HepG2 (cell line): ENCODE measurements at regions not wholly inside any gene's neighbourhood (a gene's known extent, or its start where the extent isn't known, plus 50 kb on each side); places are given as distances from the start of the nearest gene placed in this dataset.

ENCODE experiments used
- HNRNPH1 ChIP-seq: fragments of 200-400 bp; formaldehyde crosslinking; optimal IDR thresholded peaks from 2 replicates; pipeline ENCODE3; 2017; ENCODE audit warnings: mild to moderate bottlenecking, low read depth, low read length
- IRX3 ChIP-seq: sonication (generic); formaldehyde crosslinking; IDR thresholded peaks from 2 replicates; pipeline ENCODE4 v1.8.1; 2023; ENCODE audit warnings: mild to moderate bottlenecking, low read depth, missing genetic modification reagents, borderline replicate concordance
- JUNB ChIP-seq: sonication (generic); formaldehyde crosslinking; IDR thresholded peaks from 2 replicates; pipeline ENCODE4 v1.8.0; 2022; ENCODE audit warnings: missing genetic modification reagents, mild to moderate bottlenecking, borderline replicate concordance
- MAX ChIP-seq: IDR thresholded peaks from 2 replicates; pipeline ENCODE4 v1.6.1; 2012; ENCODE audit warnings: inconsistent platforms
- TAF1 ChIP-seq: sonication (generic); formaldehyde crosslinking; IDR thresholded peaks from 2 replicates; pipeline ENCODE4 v1.4.0; 2020; ENCODE audit warnings: missing genetic modification reagents
- ZMYM4 ChIP-seq: sonication (generic); formaldehyde crosslinking; IDR thresholded peaks from 2 replicates; pipeline ENCODE4 v1.8.1; 2023; ENCODE audit warnings: mild to moderate bottlenecking, missing genetic modification reagents
- ZNF652 ChIP-seq: IDR thresholded peaks from 2 replicates; pipeline ENCODE4 v1.6.1; 2016; ENCODE audit warnings: low read depth, borderline replicate concordance
- TF ChIP-seq, protein P1 (sequence below): IDR thresholded peaks from 2 replicates; pipeline ENCODE4 v1.6.1; 2012; ENCODE audit warnings: low read depth, low read length, improper control_type of control experiment
- TF ChIP-seq, protein P2 (sequence below): sonication (generic); formaldehyde crosslinking; IDR thresholded peaks from 2 replicates; pipeline ENCODE4 v1.5.0; 2020; ENCODE audit warnings: mild to moderate bottlenecking, missing genetic modification reagents, moderate library complexity

DNA sequence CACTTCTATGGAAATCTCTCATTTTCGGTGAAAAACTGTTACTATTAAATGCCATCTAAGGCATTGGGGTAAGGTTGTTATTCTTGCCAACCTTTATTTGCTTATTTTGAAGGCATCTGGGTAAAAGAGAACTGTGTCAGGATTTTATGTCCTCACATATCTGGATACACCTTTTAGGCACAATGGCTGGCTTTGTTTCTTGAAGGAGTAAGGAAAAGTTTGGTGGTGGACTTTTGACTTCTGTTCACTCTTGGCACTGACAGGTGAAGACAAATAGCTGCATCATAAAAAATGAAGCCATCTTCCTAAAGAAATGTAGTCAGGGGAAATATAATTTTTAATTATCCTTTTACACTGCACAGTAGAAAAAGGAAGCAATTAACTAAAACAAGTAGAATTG, 310.0 kb downstream of the CNTN3 start:
- TF ChIP-seq MAX (no peak), JUNB (CRISPR knock-in tag) (no peak), ZNF652 (CRISPR knock-in tag) (no peak), TAF1 (CRISPR knock-in tag) (no peak), ZMYM4 (no peak), HNRNPH1 (no peak), IRX3 (CRISPR knock-in tag) (no peak)
- TF ChIP-seq, protein P1, sequence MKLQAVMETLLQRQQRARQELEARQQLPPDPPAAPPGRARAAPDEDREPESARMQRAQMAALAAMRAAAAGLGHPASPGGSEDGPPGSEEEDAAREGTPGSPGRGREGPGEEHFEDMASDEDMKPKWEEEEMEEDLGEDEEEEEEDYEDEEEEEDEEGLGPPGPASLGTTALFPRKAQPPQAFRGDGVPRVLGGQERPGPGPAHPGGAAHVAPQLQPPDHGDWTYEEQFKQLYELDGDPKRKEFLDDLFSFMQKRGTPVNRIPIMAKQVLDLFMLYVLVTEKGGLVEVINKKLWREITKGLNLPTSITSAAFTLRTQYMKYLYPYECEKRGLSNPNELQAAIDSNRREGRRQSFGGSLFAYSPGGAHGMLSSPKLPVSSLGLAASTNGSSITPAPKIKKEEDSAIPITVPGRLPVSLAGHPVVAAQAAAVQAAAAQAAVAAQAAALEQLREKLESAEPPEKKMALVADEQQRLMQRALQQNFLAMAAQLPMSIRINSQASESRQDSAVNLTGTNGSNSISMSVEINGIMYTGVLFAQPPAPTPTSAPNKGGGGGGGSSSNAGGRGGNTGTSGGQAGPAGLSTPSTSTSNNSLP, result no peak
- TF ChIP-seq, protein P2, sequence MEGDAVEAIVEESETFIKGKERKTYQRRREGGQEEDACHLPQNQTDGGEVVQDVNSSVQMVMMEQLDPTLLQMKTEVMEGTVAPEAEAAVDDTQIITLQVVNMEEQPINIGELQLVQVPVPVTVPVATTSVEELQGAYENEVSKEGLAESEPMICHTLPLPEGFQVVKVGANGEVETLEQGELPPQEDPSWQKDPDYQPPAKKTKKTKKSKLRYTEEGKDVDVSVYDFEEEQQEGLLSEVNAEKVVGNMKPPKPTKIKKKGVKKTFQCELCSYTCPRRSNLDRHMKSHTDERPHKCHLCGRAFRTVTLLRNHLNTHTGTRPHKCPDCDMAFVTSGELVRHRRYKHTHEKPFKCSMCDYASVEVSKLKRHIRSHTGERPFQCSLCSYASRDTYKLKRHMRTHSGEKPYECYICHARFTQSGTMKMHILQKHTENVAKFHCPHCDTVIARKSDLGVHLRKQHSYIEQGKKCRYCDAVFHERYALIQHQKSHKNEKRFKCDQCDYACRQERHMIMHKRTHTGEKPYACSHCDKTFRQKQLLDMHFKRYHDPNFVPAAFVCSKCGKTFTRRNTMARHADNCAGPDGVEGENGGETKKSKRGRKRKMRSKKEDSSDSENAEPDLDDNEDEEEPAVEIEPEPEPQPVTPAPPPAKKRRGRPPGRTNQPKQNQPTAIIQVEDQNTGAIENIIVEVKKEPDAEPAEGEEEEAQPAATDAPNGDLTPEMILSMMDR (CRISPR knock-in tag), result no peak
